GM12801 (cell line): ENCODE measurements at regions not wholly inside any gene's neighbourhood (a gene's known extent, or its start where the extent isn't known, plus 50 kb on each side); places are given as distances from the start of the nearest gene placed in this dataset.

Experiments used
- CTCF ChIP-seq: IDR thresholded peaks from one replicate; pipeline ENCODE4 v1.5.1; 2011; ENCODE audit warnings: control low read depth; ENCODE audit not compliant: insufficient read length; ENCODE audit errors: extremely low read depth

GRCh38 chr9:135271425-135271824 lies 184.0 kb downstream of the OLFM1 start:
- no peak for TF ChIP-seq CTCF

- TF ChIP-seq CTCF, result no peak
Observed at GRCh38 chr9:135272608-135273007, 185.1 kb downstream of the OLFM1 start.

- no peak for TF ChIP-seq CTCF
Observed at GRCh38 chr9:135273008-135273407, 185.5 kb downstream of the OLFM1 start.

- no peak for TF ChIP-seq CTCF
Observed at GRCh38 chr9:135275163-135275562, 187.7 kb downstream of the OLFM1 start.

- TF ChIP-seq CTCF, result no peak
Observed at GRCh38 chr9:135275571-135276289, 188.3 kb downstream of the OLFM1 start.

GRCh38 chr9:135277219-135278201 lies 190.0 kb downstream of the OLFM1 start:
- no peak for TF ChIP-seq CTCF

- TF ChIP-seq CTCF, result no peak
Observed at GRCh38 chr9:135278586-135278985, 191.1 kb downstream of the OLFM1 start.
